ENCODE measurements at regions not wholly inside any gene's neighbourhood (a gene's known extent, or its start where the extent isn't known, plus 50 kb on each side); places are given as distances from the start of the nearest gene placed in this dataset.

DNA sequence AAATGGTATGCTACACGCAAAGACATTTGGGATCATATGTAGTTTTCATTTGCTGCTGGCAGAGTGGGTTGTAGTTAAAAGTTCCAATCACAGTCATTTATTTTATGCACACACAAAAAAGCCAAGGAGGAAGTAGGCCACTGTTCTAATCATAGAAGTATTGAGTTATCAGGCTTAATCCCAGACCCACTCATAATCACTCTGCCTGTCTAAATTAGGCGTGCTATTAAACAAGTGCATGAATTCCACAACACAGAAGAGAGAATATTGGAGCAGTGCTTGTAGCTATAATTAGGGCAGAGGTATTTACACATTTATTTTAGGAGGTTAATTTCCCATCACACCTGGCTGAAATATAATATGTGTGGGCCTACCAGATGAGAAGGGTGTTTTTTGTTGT is 65.7 kb upstream of the FIGN start:
- ATAC-seq (replicated peaks in 6 of 8), result no peak
- Histone ChIP-seq H3K27ac (no peak overlapping the region), H3K4me1 (replicated peaks in 1 of 2) (peaks cover 15 to 43% of the 10 kb centered on the region in 2 donors), H3K4me3 (no peak overlapping the region)
- in situ Hi-C loops (cut with MboI; ENCODE audit: low pct_unique_long_range_greater_than_20kb in 2 of 9, low sequenced_read_pairs in 9 of 9, unreplicated experiment in 9 of 9), result no loop called here
- 0 to 100% (median 60%) methylated on average over 1 to 2 of the region's 2 CpGs; no CpG with 5 or more reads in 1 of the 10 experiments for WGBS, 10 experiments

DNA sequence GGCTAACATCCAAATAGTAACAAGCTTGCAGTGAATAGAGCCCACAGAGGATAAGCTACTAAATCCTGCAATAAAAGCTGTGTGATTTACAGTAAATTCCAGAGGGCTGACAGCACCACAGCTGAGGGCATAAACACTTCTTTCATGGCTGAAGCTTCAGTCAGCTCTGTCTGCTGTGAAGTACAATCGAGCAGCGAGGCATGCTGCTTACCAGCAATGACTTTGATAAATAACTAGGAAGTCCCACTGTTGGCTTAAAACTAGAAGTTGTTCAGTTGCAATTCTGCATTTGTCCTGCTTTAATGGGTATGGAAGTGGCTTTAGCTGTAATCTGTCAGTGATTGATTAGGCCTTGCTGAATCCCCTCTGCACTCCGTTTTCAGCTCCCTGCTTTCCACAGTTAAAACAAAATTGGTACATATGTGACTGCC is 65.2 kb upstream of the FIGN start:
- peak; percentile 51 to 95 (median 91) for ATAC-seq (replicated peaks in 6 of 8)
- Histone ChIP-seq H3K4me1 (replicated peaks in 1 of 2) (peaks cover 15 to 43% of the 10 kb centered on the region in 2 donors), H3K27ac (no peak overlapping the region), H3K4me3 (no peak overlapping the region)
- 0 to 53% (median 6%) methylated on average over 2 to 3 of the region's 3 CpGs; no CpG with 5 or more reads in 3 of the 10 experiments for WGBS, 10 experiments
- in situ Hi-C loops (cut with MboI; ENCODE audit: low pct_unique_long_range_greater_than_20kb in 2 of 9, low sequenced_read_pairs in 9 of 9, unreplicated experiment in 9 of 9), result no loop called here

DNA sequence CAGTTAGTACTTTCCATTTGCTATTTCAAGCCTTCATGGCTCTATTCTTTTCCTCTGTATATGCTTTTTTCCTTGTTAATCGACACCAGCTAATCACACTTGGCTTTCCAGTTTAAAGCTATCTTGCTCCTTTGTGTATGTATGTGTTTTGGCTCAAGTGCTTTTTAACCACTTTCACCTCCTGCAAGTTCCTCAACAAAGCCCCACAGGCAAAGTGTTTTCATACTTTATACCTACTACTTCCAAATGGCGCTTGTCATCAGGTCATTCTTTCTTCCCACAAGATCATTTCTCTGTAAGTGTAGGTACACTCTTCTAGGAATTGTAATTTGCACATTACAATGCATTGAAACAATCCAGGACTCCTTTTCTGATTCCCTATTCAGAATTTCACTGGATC is 64.0 kb upstream of the FIGN start:
- no peak overlapping the region for H3K27ac ChIP-seq
- ATAC-seq (replicated peaks in 6 of 8), result no peak
- in situ Hi-C loops (cut with MboI; ENCODE audit: low pct_unique_long_range_greater_than_20kb in 2 of 9, low sequenced_read_pairs in 9 of 9, unreplicated experiment in 9 of 9), result no loop called here
- no peak overlapping the region for H3K4me3 ChIP-seq
- WGBS, 10 experiments, result 66 to 100% (median 89%) methylated on average over 1 to 2 of the region's 2 CpGs; no CpG with 5 or more reads in 2 of the 10 experiments
- H3K4me1 ChIP-seq (replicated peaks in 1 of 2), result peaks cover 15 to 43% of the 10 kb centered on the region in 2 donors

DNA sequence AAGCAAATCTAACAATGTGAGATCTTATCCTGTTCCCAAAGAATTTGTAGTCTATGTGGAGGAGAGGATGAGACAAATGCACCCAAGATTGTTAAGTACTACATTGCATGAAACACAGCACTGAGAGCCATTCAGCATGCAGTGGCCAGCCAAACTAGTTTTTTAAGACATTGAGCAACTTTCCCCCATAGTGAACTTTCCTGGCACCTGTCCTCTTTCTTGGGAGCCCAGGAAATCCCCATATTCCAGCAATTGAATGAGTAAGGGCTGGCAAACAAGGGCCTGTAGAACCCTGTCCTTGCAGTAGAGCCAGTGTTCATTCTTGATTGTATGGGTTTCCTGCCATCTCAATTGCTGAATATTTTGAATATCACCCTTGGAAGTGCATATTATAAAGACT is 58.8 kb upstream of the FIGN start:
- in situ Hi-C loops (cut with MboI; ENCODE audit: low pct_unique_long_range_greater_than_20kb in 2 of 9, low sequenced_read_pairs in 9 of 9, unreplicated experiment in 9 of 9), result no loop called here
- Histone ChIP-seq H3K27ac (no peak overlapping the region), H3K4me3 (no peak overlapping the region), H3K4me1 (replicated peaks in 1 of 2) (peaks cover 1 to 8% of the 10 kb centered on the region in 2 donors)
- no peak for ATAC-seq (replicated peaks in 6 of 8)

All from motor neuron (in vitro differentiated cells).